SH-SY5Y (cell line): ENCODE measurements at regions not wholly inside any gene's neighbourhood (a gene's known extent, or its start where the extent isn't known, plus 50 kb on each side); places are given as distances from the start of the nearest gene placed in this dataset.

ENCODE experiments used
- GATA2 ChIP-seq: IDR thresholded peaks from 2 replicates; pipeline ENCODE4 v1.6.1; 2011; ENCODE audit warnings: mild to moderate bottlenecking, low read depth, low read length
- GATA3 ChIP-seq: IDR thresholded peaks from 2 replicates; pipeline ENCODE4 v1.6.1; 2011; ENCODE audit warnings: low read depth, mild to moderate bottlenecking, low read length, moderate library complexity

DNA sequence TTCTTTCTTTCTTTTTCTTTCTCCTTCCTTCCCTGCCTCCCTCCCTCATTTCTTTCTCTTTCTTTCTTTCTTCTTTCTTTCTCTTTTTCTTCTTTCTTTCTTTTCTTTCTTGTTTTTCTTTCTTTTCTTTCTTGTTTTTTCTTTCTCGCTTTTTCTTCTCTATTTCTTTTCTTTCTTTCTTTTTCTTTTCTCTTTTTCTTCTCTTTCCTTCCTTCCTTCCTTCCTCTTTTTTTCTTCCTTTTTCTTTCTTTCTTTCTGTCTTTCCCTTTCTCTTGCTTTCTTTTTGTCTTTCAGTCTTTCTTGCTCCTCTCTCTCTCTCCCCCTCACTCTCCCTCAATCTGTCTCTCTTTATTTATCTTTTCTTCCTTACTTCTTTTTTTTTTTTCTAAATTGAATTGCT is 472.0 kb upstream of the CHRM3 start:
- no peak for TF ChIP-seq GATA2
- no peak for TF ChIP-seq GATA3

DNA sequence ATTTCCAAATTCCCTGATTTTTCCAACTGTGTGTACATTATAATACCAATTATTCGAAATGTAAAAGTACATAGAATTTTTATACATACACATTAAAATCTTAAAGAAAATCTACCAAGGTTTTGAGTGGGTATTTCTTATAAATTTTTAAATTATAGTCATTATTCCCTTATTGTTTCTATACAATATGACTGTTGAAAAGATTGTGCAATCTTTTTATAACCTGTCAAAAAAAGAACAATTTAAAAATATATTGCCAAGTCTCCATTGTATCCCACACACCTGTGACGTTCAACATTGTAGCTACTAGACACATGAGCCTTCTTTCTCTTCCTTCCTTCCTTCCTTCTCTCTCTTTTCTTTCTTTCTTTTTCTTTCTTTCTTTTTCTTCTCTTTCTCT is 473.2 kb upstream of the CHRM3 start:
- TF ChIP-seq GATA2 = no peak
- TF ChIP-seq GATA3 = no peak

DNA sequence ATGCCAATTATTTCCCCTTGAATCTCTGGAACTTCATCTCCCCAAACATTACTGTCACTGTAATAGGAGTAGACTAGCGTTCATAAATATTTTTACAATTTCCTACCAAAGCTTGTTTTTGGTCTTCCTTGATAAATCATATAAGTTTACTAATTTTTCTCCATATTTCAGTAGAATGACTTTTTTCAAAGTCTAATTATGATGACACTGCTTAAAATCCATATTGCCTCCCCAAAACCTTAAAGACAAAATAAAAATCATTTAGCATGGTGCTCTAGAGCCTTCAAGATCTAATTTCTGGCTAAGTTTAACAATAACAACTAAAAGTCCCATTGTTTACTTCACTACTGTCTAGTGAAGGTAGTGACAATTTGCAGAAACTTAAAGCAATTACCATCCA is 474.2 kb upstream of the CHRM3 start:
- TF ChIP-seq GATA3 = no peak
- no peak for TF ChIP-seq GATA2

DNA sequence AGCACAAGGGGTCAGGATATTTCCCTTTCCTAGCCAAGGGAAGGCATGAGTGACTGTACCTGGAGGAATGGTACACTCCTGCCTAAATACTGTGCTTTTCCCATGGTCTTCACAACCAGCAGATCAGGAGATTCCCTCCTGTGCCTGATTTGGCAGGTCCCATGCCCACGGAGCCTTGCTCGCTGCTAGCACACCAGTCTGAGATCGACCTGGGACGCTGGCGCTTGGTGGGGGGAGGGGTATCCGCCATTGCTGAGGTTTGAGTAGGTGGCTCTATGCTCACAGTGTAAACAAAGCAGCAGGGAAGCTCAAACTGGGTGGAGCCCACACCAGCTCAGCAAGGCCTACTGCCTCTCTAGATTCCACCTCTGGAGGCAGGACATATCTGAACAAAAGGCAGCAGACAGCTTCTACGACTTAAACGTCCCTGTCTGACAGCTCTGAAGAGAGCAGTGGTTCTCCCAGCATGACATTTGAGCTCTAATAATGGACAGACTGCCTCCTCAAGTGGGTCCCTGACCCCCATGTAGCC is 486.0 kb upstream of the CHRM3 start:
- no peak for TF ChIP-seq GATA3
- TF ChIP-seq GATA2 = no peak

DNA sequence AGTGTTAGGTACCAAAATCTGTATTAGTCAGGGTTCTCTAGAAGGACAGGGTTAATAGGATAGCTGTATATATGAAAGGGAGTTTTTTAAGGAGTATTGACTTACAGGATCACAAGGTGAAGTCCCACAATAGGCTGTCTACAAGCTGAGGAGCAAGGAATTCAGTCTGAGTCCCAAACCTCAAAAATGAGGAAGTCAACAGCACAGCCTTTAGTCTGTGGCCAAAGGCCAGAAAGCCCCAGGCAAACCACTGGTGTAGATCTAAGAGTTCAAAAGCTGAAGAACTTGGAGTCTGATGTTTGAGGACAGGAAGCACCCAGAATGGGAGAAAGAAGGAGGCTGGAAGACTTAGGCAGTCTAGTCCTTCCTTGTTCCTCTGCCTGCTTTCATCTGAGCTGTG is 487.5 kb upstream of the CHRM3 start:
- TF ChIP-seq GATA2 (no peak), GATA3 (no peak)

GRCh38 chr1:238895911-238896310 is 490.5 kb upstream of the CHRM3 start:
- TF ChIP-seq GATA3 (no peak), GATA2 (no peak)

DNA sequence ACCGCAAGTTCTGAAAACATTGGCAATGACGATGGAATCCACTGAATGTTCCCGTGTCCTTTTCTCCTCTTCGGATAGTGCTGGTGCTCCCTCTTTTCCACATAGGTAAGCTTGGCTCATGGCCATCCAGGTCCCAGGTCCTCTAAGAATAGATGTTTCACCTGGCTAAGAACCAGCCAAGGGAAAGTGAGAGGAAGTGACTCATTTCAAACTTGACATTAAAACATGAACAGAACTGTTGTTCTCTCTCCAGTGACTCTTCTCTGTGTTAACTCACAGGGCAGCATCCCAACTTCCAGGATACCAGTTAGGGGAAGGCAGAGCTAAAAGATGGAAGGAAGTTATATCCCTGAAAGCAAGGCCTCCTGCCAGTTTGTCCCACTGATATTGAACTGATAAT is 493.8 kb upstream of the CHRM3 start:
- no peak for TF ChIP-seq GATA3
- TF ChIP-seq GATA2 = no peak

- TF ChIP-seq GATA2 = no peak
- TF ChIP-seq GATA3 = no peak
These were observed 524.9 kb upstream of the CHRM3 start for GRCh38 chr1:238861342-238862066.

DNA sequence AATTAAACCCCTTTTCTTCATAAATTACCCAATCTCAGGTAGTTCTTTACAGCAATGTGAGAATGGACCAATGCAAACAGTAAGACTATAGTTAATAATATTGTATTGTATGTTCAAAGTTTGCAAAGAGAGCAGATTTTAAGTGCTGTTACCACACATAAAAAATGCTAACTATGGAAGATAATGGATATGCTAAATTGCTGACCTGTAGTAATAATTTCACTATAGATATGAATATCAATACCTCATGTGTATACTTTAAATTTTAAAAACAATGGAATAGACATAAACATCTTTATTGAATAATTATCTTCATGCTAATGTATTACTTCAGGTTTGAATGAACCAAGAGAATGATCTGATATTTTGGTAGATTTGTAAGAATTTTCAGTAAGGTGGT is 552.4 kb upstream of the CHRM3 start:
- TF ChIP-seq GATA2 (no peak), GATA3 (no peak)

GRCh38 chr1:238832106-238832505 is 554.3 kb upstream of the CHRM3 start:
- TF ChIP-seq GATA3 = no peak
- TF ChIP-seq GATA2 = no peak

DNA sequence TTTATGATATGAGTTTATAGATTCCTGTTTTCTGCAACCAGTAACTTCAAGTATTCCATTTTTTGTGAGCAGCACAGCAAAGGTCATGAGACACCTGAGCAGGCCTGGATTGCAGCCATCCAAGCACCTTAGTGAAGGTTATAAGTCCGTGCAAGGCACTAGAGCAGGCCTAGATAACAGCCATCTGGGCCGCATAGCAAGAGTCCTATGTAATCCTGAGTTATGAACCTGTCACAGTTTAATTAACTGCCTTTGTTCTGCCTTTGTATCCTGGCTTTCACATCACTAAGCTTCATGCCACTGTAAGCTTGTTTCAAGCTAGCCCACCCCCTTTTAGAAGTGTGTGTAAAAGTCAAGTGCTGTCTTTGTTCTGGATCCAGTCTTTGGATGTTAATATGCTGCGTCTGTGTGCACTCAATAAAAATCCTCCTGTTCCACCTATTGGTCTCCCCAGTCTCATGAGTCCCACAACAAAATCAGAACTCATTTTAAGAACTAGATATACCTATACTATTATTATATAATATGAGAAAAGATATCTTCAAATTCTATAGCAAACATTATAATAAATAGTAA is 556.2 kb upstream of the CHRM3 start:
- no peak for TF ChIP-seq GATA2
- no peak for TF ChIP-seq GATA3

GRCh38 chr1:238826891-238827290 is 559.5 kb upstream of the CHRM3 start:
- no peak for TF ChIP-seq GATA2
- TF ChIP-seq GATA3 = no peak

GRCh38 chr1:238823416-238823815 is 563.0 kb upstream of the CHRM3 start:
- TF ChIP-seq GATA3 (no peak), GATA2 (no peak)

GRCh38 chr1:238811211-238811879 is 575.0 kb upstream of the CHRM3 start:
- no peak for TF ChIP-seq GATA3
- no peak for TF ChIP-seq GATA2

DNA sequence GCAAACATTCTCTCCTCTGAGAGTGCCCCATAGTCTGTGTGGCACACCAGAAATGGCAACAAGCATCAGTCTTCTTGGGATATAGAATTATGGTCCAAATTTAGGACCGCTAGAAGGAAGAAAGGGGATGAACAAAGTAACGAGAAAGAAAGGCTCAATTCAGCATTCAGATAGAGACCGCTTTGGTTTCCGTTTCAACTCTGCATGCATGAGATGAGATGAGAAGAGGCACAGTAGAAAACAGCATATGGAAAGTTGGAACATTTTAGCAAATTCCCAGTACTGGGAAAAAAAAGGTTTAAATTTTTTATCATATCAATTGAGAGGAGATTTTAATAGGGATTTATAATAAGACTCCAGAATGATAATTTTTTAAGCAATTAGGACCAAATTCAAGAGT is 595.5 kb upstream of the CHRM3 start:
- no peak for TF ChIP-seq GATA3
- no peak for TF ChIP-seq GATA2
